ENCODE measurements at regions not wholly inside any gene's neighbourhood (a gene's known extent, or its start where the extent isn't known, plus 50 kb on each side); places are given as distances from the start of the nearest gene placed in this dataset.

GRCh38 chr9:129416821-129417539 is 203.9 kb downstream of the C9orf50 start:
- TF ChIP-seq CTCF (conservative IDR thresholded peaks at IDR 0.05 in 1 of 2, IDR thresholded peaks at IDR 0.05 in 1 of 2; ENCODE audit: extremely low read depth in 1 of 2, insufficient read depth in 1 of 2, low read depth in 1 of 2, low read length in 2 of 2): no peak
- no peak for TF ChIP-seq EZH2 (IDR thresholded peaks at IDR 0.05; ENCODE audit: borderline replicate concordance, low read length)

All from mammary epithelial cell (primary cell).